ENCODE measurements at regions not wholly inside any gene's neighbourhood (a gene's known extent, or its start where the extent isn't known, plus 50 kb on each side); places are given as distances from the start of the nearest gene placed in this dataset.
"Not testable (repeated sequence)": the region's sequence is repeated elsewhere in the genome, so short reads cannot be mapped to it uniquely, and the experiment has no call there.

GRCh38 chr1:188006354-188006753 is 1177.6 kb downstream of the PLA2G4A start:
- Mint-ChIP-seq H3K4me1 (ENCODE audit: low read depth) (no peaks in the 10 kb centered on the region), H3K36me3 (ENCODE audit: low read depth) (no peaks in the 10 kb centered on the region), H3K4me3 (no peak overlapping the region), H3K27ac (no peak overlapping the region), H3K27me3 (no peaks in the 10 kb centered on the region), H3K9me3 (no peaks in the 10 kb centered on the region)
- no peak overlapping the region for H3K4me3 ChIP-seq (ENCODE audit: low read length)
- no peak for TF ChIP-seq CTCF (IDR thresholded peaks at IDR 0.05)
- intact Hi-C loops (cut with DNase I, micrococcal nuclease) = no loop called here
- H3K27me3 ChIP-seq (ENCODE audit: control insufficient read depth in 1 of 2, insufficient read depth in 2 of 2, low read length in 2 of 2) = no peaks in the 10 kb centered on the region
- no peaks in the 10 kb centered on the region for H3K36me3 ChIP-seq (ENCODE audit: insufficient read depth, low read length)
- H3K4me1 ChIP-seq (ENCODE audit: insufficient read depth, low read length) = no peaks in the 10 kb centered on the region
- peaks cover 0 to 12% of the 10 kb centered on the region in 2 experiments for H3K9me3 ChIP-seq (ENCODE audit: control insufficient read depth in 1 of 2, insufficient read depth in 1 of 2, low read length in 2 of 2)
- H3K27ac ChIP-seq (ENCODE audit: low read depth in 1 of 2, low read length in 2 of 2) = no peak overlapping the region
- DNase-seq = no peak
- no peak for ATAC-seq (ENCODE audit: poor library complexity)
- ChIA-PET POLR2A (no interaction called here), CTCF (no interaction called here)

GRCh38 chr1:188013222-188013849 is 1184.6 kb downstream of the PLA2G4A start:
- H3K27ac Mint-ChIP-seq; H3K9me3 Mint-ChIP-seq; DNase-seq; H3K4me1 Mint-ChIP-seq (ENCODE audit: low read depth); H3K4me3 ChIP-seq (ENCODE audit: low read length); POLR2A ChIA-PET; H3K27me3 ChIP-seq (ENCODE audit: control insufficient read depth in 1 of 2, insufficient read depth in 2 of 2, low read length in 2 of 2); H3K36me3 ChIP-seq (ENCODE audit: insufficient read depth, low read length); H3K4me1 ChIP-seq (ENCODE audit: insufficient read depth, low read length); CTCF ChIA-PET; H3K27ac ChIP-seq (ENCODE audit: low read depth in 1 of 2, low read length in 2 of 2); H3K4me3 Mint-ChIP-seq; ATAC-seq (ENCODE audit: poor library complexity); H3K36me3 Mint-ChIP-seq (ENCODE audit: low read depth); intact Hi-C loops (cut with DNase I, micrococcal nuclease); H3K27me3 Mint-ChIP-seq: not testable (repeated sequence)
- H3K9me3 ChIP-seq (ENCODE audit: control insufficient read depth in 1 of 2, insufficient read depth in 1 of 2, low read length in 2 of 2) = peaks cover 0 to 23% of the 10 kb centered on the region in 2 experiments

GRCh38 chr1:188017921-188018320 is 1189.2 kb downstream of the PLA2G4A start:
- no peaks in the 10 kb centered on the region for H3K36me3 Mint-ChIP-seq (ENCODE audit: low read depth)
- Histone ChIP-seq H3K4me3 (ENCODE audit: low read length) (no peak overlapping the region), H3K4me1 (ENCODE audit: insufficient read depth, low read length) (no peaks in the 10 kb centered on the region), H3K9me3 (ENCODE audit: control insufficient read depth in 1 of 2, insufficient read depth in 1 of 2, low read length in 2 of 2) (peaks cover 0 to 14% of the 10 kb centered on the region in 2 experiments), H3K27me3 (ENCODE audit: control insufficient read depth in 1 of 2, insufficient read depth in 2 of 2, low read length in 2 of 2) (no peaks in the 10 kb centered on the region), H3K27ac (ENCODE audit: low read depth in 1 of 2, low read length in 2 of 2) (no peak overlapping the region), H3K36me3 (ENCODE audit: insufficient read depth, low read length) (no peaks in the 10 kb centered on the region)
- intact Hi-C loops (cut with DNase I, micrococcal nuclease) = no loop called here
- CTCF ChIA-PET = no interaction called here
- peaks cover 8% of the 10 kb centered on the region for H3K9me3 Mint-ChIP-seq
- no peak for TF ChIP-seq CTCF (IDR thresholded peaks at IDR 0.05)
- H3K4me3 Mint-ChIP-seq = no peak overlapping the region
- POLR2A ChIA-PET = no interaction called here
- H3K4me1 Mint-ChIP-seq (ENCODE audit: low read depth) = no peaks in the 10 kb centered on the region
- DNase-seq (no peak), ATAC-seq (ENCODE audit: poor library complexity) (no peak)
- no peaks in the 10 kb centered on the region for H3K27me3 Mint-ChIP-seq
- H3K27ac Mint-ChIP-seq = no peak overlapping the region

GRCh38 chr1:188022661-188023060 is 1193.9 kb downstream of the PLA2G4A start:
- Histone ChIP-seq H3K9me3 (ENCODE audit: control insufficient read depth in 1 of 2, insufficient read depth in 1 of 2, low read length in 2 of 2) (peaks cover 0 to 5% of the 10 kb centered on the region in 2 experiments), H3K4me3 (ENCODE audit: low read length) (no peak overlapping the region), H3K27ac (ENCODE audit: low read depth in 1 of 2, low read length in 2 of 2) (no peak overlapping the region), H3K27me3 (ENCODE audit: control insufficient read depth in 1 of 2, insufficient read depth in 2 of 2, low read length in 2 of 2) (no peaks in the 10 kb centered on the region), H3K4me1 (ENCODE audit: insufficient read depth, low read length) (no peaks in the 10 kb centered on the region), H3K36me3 (ENCODE audit: insufficient read depth, low read length) (no peaks in the 10 kb centered on the region)
- Mint-ChIP-seq H3K4me3 (no peak overlapping the region), H3K9me3 (peaks cover 7% of the 10 kb centered on the region), H3K27me3 (no peaks in the 10 kb centered on the region), H3K36me3 (ENCODE audit: low read depth) (no peaks in the 10 kb centered on the region), H3K27ac (no peak overlapping the region), H3K4me1 (ENCODE audit: low read depth) (no peaks in the 10 kb centered on the region)
- ChIA-PET POLR2A (no interaction called here), CTCF (no interaction called here)
- ATAC-seq (ENCODE audit: poor library complexity) = no peak
- no peak for TF ChIP-seq CTCF (IDR thresholded peaks at IDR 0.05)
- intact Hi-C loops (cut with DNase I, micrococcal nuclease) = no loop called here
- DNase-seq = no peak
